Thyroid gland (tissue), 4 donors: ENCODE measurements at regions not wholly inside any gene's neighbourhood (a gene's known extent, or its start where the extent isn't known, plus 50 kb on each side); places are given as distances from the start of the nearest gene placed in this dataset.
"Not testable (repeated sequence)": the region's sequence is repeated elsewhere in the genome, so short reads cannot be mapped to it uniquely, and the experiment has no call there.

Source experiments
- DNase-seq, 2 donors: peaks; one replicate each; pipeline ENCODE4 v3.0.0-alpha.2; 2019
- H3K27ac ChIP-seq, 3 donors: fragments of 200-600 bp; sonication (generic); 1 replicate in 2 of 3; 2 replicates in 1 of 3; pipeline ENCODE4 v1.5.1; 2016 to 2019; ENCODE audit warnings: mild to moderate bottlenecking in 1 of 3, moderate library complexity in 1 of 3
- H3K27me3 ChIP-seq: fragments of 200-600 bp; sonication (generic); one replicate; pipeline ENCODE4 v1.5.1; 2019
- H3K36me3 ChIP-seq, 2 donors: fragments of 200-600 bp; sonication (generic); one replicate each; pipeline ENCODE4 v1.5.1; 2016 to 2019
- H3K4me1 ChIP-seq, 2 donors: fragments of 200-600 bp; sonication (generic); one replicate each; pipeline ENCODE4 v1.5.1; 2017 to 2019
- H3K4me3 ChIP-seq, 3 donors: fragments of 200-600 bp; sonication (generic); replicated peaks in 1 of 3; 1 replicate in 2 of 3; 2 replicates in 1 of 3; pipeline ENCODE4 v1.5.1; 2016; ENCODE audit warnings: mild to moderate bottlenecking in 1 of 3
- H3K9me3 ChIP-seq: fragments of 200-600 bp; sonication (generic); one replicate; pipeline ENCODE4 v1.5.1; 2017
- CTCF ChIP-seq, 6 experiments: fragments of 200-600 bp in 3 of 6; fragments of 450-650 bp in 3 of 6; sonication (generic) in 3 of 6; IDR thresholded peaks; one replicate each; pipeline ENCODE4 v1.5.1; 2016 to 2019; ENCODE audit warnings: antibody characterized with exemption in 6 of 6, mild to moderate bottlenecking in 2 of 6, inconsistent platforms in 1 of 6, moderate library complexity in 1 of 6
- POLR2A ChIP-seq, 2 donors: fragments of 450-650 bp; IDR thresholded peaks; one replicate each; pipeline ENCODE4 v1.6.1; 2017; ENCODE audit warnings: antibody characterized with exemption in 2 of 2, mild to moderate bottlenecking in 2 of 2, moderate library complexity in 1 of 2
- WGBS, 2 donors: methylation state at CpG; one replicate each; pipeline ENCODE4 v1.1.5; 2017; 5-methylcytosine and 5-hydroxymethylcytosine counted together
- intact Hi-C: fragments of 100-400 bp; cut with DNase I; formaldehyde crosslinking; loops from one replicate; pipeline ENCODE4 v1.15.1; 2023

- H3K9me3 ChIP-seq, result no peaks in the 10 kb centered on the region
- H3K36me3 ChIP-seq, result no peaks in the 10 kb centered on the region
- TF ChIP-seq CTCF (IDR thresholded peaks at IDR 0.05), result no peak
- no peak for TF ChIP-seq POLR2A (IDR thresholded peaks at IDR 0.05)
- H3K4me3 ChIP-seq, result no peak overlapping the region
- no peak for DNase-seq
- 85 to 90% methylated on average over 2 of the region's 2 CpGs for WGBS, 2 donors
- peaks cover 0 to 5% of the 10 kb centered on the region in 2 donors for H3K4me1 ChIP-seq
- no peaks in the 10 kb centered on the region for H3K27me3 ChIP-seq
- intact Hi-C loops, result no loop called here
- H3K27ac ChIP-seq, result no peak overlapping the region
Observed at GRCh38 chr5:81830596-81830995, 79.7 kb upstream of the SSBP2 start.

GRCh38 chr5:81829242-81829641, 78.3 kb upstream of the SSBP2 start:
- Histone ChIP-seq H3K4me1 (peaks cover 0 to 14% of the 10 kb centered on the region in 2 donors), H3K27ac (no peak overlapping the region), H3K4me3 (no peak overlapping the region), H3K27me3 (no peaks in the 10 kb centered on the region), H3K36me3 (no peaks in the 10 kb centered on the region), H3K9me3 (no peaks in the 10 kb centered on the region)
- TF ChIP-seq POLR2A (IDR thresholded peaks at IDR 0.05) (no peak), CTCF (IDR thresholded peaks at IDR 0.05) (no peak)
- no peak for DNase-seq
- intact Hi-C loops, result no loop called here
- 64 to 71% methylated on average over 5 of the region's 5 CpGs for WGBS, 2 donors

GRCh38 chr5:81827500-81827899, 76.6 kb upstream of the SSBP2 start:
- Histone ChIP-seq H3K9me3 (no peaks in the 10 kb centered on the region), H3K4me3 (no peak overlapping the region), H3K27me3 (no peaks in the 10 kb centered on the region), H3K27ac (no peak overlapping the region), H3K36me3 (no peaks in the 10 kb centered on the region), H3K4me1 (peaks cover 0 to 13% of the 10 kb centered on the region in 2 donors)
- TF ChIP-seq POLR2A (IDR thresholded peaks at IDR 0.05), result no peak
- no peak for TF ChIP-seq CTCF (IDR thresholded peaks at IDR 0.05)
- intact Hi-C loops, result no loop called here
- DNase-seq, result no peak
- WGBS, 2 donors, result 90 to 96% methylated on average over 1 of the region's 1 CpG

GRCh38 chr5:81826128-81826527, 75.2 kb upstream of the SSBP2 start:
- no peaks in the 10 kb centered on the region for H3K27me3 ChIP-seq
- H3K4me3 ChIP-seq, result no peak overlapping the region
- TF ChIP-seq CTCF (IDR thresholded peaks at IDR 0.05), result no peak
- no peak for TF ChIP-seq POLR2A (IDR thresholded peaks at IDR 0.05)
- intact Hi-C loops, result no loop called here
- H3K36me3 ChIP-seq, result no peaks in the 10 kb centered on the region
- H3K27ac ChIP-seq, result no peak overlapping the region
- 60 to 66% methylated on average over 2 of the region's 2 CpGs for WGBS, 2 donors
- no peak for DNase-seq
- peaks cover 0 to 13% of the 10 kb centered on the region in 2 donors for H3K4me1 ChIP-seq
- no peaks in the 10 kb centered on the region for H3K9me3 ChIP-seq

GRCh38 chr5:81825237-81825636, 74.3 kb upstream of the SSBP2 start:
- TF ChIP-seq CTCF (IDR thresholded peaks at IDR 0.05) (no peak), POLR2A (IDR thresholded peaks at IDR 0.05) (no peak)
- intact Hi-C loops, result no loop called here
- DNase-seq, result peak; percentile 98
- H3K4me3 ChIP-seq, result no peak overlapping the region
- no peaks in the 10 kb centered on the region for H3K27me3 ChIP-seq
- H3K9me3 ChIP-seq, result no peaks in the 10 kb centered on the region
- no peaks in the 10 kb centered on the region for H3K36me3 ChIP-seq
- WGBS, 2 donors, result 0 to 19% methylated on average over 3 of the region's 3 CpGs
- H3K27ac ChIP-seq, result peak overlapping the region; percentile 37 to 68 (median 66)
- H3K4me1 ChIP-seq, result peaks cover 0 to 13% of the 10 kb centered on the region in 2 donors

GRCh38 chr5:81823736-81824135, 72.8 kb upstream of the SSBP2 start:
- H3K4me3 ChIP-seq, H3K27ac ChIP-seq, DNase-seq, H3K27me3 ChIP-seq, H3K36me3 ChIP-seq, intact Hi-C loops, H3K9me3 ChIP-seq: not testable (repeated sequence)
- WGBS, 2 donors, result 97% methylated on average over 7 of the region's 24 CpGs; no CpG with 5 or more reads in 1 of the 2 donors
- H3K4me1 ChIP-seq, result peaks cover 0 to 13% of the 10 kb centered on the region in 2 donors
